Testis (tissue), 2 donors: ENCODE measurements at regions not wholly inside any gene's neighbourhood (a gene's known extent, or its start where the extent isn't known, plus 50 kb on each side); places are given as distances from the start of the nearest gene placed in this dataset.

Experiments used
- DNase-seq: peaks from one replicate; pipeline ENCODE4 v3.0.0-alpha.2; 2019
- H3K27ac ChIP-seq, 2 donors: fragments of 200-600 bp; sonication (generic); one replicate each; pipeline ENCODE4 v1.5.1; 2019
- H3K27me3 ChIP-seq: fragments of 200-600 bp; sonication (generic); one replicate; pipeline ENCODE4 v1.5.1; 2019
- H3K36me3 ChIP-seq: fragments of 200-600 bp; sonication (generic); one replicate; pipeline ENCODE4 v1.5.1; 2017; ENCODE audit warnings: low read depth; ENCODE audit errors: missing control alignments
- H3K4me1 ChIP-seq: fragments of 200-600 bp; sonication (generic); one replicate; pipeline ENCODE4 v1.5.1; 2019
- H3K4me3 ChIP-seq, 2 donors: fragments of 200-600 bp; sonication (generic); one replicate each; pipeline ENCODE4 v1.5.1; 2017 to 2019
- H3K9me3 ChIP-seq: fragments of 200-600 bp; sonication (generic); one replicate; pipeline ENCODE4 v1.5.1; 2017
- POLR2A ChIP-seq: fragments of 450-650 bp; IDR thresholded peaks from one replicate; pipeline ENCODE4 v1.6.1; 2017; ENCODE audit warnings: antibody characterized with exemption, mild to moderate bottlenecking, moderate library complexity
- WGBS, 2 donors: methylation state at CpG; one replicate each; pipeline ENCODE4 v1.1.5; 2018; 5-methylcytosine and 5-hydroxymethylcytosine counted together
- intact Hi-C: fragments of 100-400 bp; cut with DNase I; formaldehyde crosslinking; loops from one replicate; pipeline ENCODE4 v1.15.1; 2023; ENCODE audit warnings: low total_unique reads
- TF ChIP-seq, protein P1 (sequence below), 3 experiments: fragments of 450-650 bp in 2 of 3; fragments of 200-600 bp in 1 of 3; sonication (generic) in 1 of 3; IDR thresholded peaks; one replicate each; pipeline ENCODE4 v1.5.1; 2016 to 2019; ENCODE audit warnings: antibody characterized with exemption in 3 of 3, mild to moderate bottlenecking in 2 of 3, moderate library complexity in 1 of 3

- Histone ChIP-seq H3K4me3 (no peak overlapping the region), H3K36me3 (no peaks in the 10 kb centered on the region), H3K4me1 (no peaks in the 10 kb centered on the region), H3K9me3 (no peaks in the 10 kb centered on the region), H3K27ac (no peak overlapping the region), H3K27me3 (no peaks in the 10 kb centered on the region)
- intact Hi-C loops: no loop called here
- no peak for DNase-seq
- no peak for TF ChIP-seq POLR2A
- TF ChIP-seq, protein P1, sequence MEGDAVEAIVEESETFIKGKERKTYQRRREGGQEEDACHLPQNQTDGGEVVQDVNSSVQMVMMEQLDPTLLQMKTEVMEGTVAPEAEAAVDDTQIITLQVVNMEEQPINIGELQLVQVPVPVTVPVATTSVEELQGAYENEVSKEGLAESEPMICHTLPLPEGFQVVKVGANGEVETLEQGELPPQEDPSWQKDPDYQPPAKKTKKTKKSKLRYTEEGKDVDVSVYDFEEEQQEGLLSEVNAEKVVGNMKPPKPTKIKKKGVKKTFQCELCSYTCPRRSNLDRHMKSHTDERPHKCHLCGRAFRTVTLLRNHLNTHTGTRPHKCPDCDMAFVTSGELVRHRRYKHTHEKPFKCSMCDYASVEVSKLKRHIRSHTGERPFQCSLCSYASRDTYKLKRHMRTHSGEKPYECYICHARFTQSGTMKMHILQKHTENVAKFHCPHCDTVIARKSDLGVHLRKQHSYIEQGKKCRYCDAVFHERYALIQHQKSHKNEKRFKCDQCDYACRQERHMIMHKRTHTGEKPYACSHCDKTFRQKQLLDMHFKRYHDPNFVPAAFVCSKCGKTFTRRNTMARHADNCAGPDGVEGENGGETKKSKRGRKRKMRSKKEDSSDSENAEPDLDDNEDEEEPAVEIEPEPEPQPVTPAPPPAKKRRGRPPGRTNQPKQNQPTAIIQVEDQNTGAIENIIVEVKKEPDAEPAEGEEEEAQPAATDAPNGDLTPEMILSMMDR (IDR thresholded peaks at IDR 0.05): no peak
- 51 to 55% methylated on average over 9 of the region's 9 CpGs for WGBS, 2 donors
Observed at GRCh38 chr9:92170848-92171247, 55.6 kb upstream of the SPTLC1 start.

- Histone ChIP-seq H3K9me3 (no peaks in the 10 kb centered on the region), H3K36me3 (no peaks in the 10 kb centered on the region), H3K4me3 (no peak overlapping the region), H3K27ac (no peak overlapping the region), H3K27me3 (no peaks in the 10 kb centered on the region), H3K4me1 (no peaks in the 10 kb centered on the region)
- WGBS, 2 donors: 61 to 68% methylated on average over 2 of the region's 2 CpGs
- intact Hi-C loops: no loop called here
- TF ChIP-seq, protein P1 (IDR thresholded peaks at IDR 0.05): no peak
- no peak for TF ChIP-seq POLR2A
- no peak for DNase-seq
Observed at GRCh38 chr9:92165484-92165883, 50.3 kb upstream of the SPTLC1 start.
